Omental fat pad (tissue), 2 donors: ENCODE measurements at regions not wholly inside any gene's neighbourhood (a gene's known extent, or its start where the extent isn't known, plus 50 kb on each side); places are given as distances from the start of the nearest gene placed in this dataset. TPM values are rescaled to one million over a fixed set of nuclear protein-coding genes. Genes with fewer than 3 reads are reported as not detected.
"Not testable (repeated sequence)": the region's sequence is repeated elsewhere in the genome, so short reads cannot be mapped to it uniquely, and the experiment has no call there.

Experiments
- ATAC-seq: fragments of 150-250 bp; one replicate; pipeline ENCODE4 v1.9.1; 2016; ENCODE audit warnings: mild to moderate bottlenecking, moderate library complexity; ENCODE audit not compliant: low FRiP score
- DNase-seq: peaks from one replicate; pipeline ENCODE4 v3.0.0-alpha.2; 2019; ENCODE audit warnings: low spot score
- small RNA-seq: library from RNA; depleted of rRNA; stranded (forward); fragments of <200 nt; gene quantifications from one replicate; pipeline ENCODE3, GENCODE V24; 2016

- not testable (repeated sequence) for ATAC-seq, DNase-seq
These were observed 62.3 kb upstream of the PLGLB2 start for GRCh38 chr2:87685558-87685957.

GRCh38 chr2:87686873-87687549 is 60.9 kb upstream of the PLGLB2 start:
- not testable (repeated sequence) for ATAC-seq, DNase-seq

- not testable (repeated sequence) for ATAC-seq, DNase-seq
These were observed 60.2 kb upstream of the PLGLB2 start for GRCh38 chr2:87687550-87688270.

GRCh38 chr2:87691899-87692592 is 55.8 kb upstream of the PLGLB2 start:
- not testable (repeated sequence) for ATAC-seq, DNase-seq

- DNase-seq, ATAC-seq: not testable (repeated sequence)
These were observed 55.0 kb upstream of the PLGLB2 start for GRCh38 chr2:87692914-87693313.

- DNase-seq, ATAC-seq: not testable (repeated sequence)
These were observed 54.0 kb upstream of the PLGLB2 start for GRCh38 chr2:87693882-87694281.

- DNase-seq, ATAC-seq: not testable (repeated sequence)
These were observed 52.1 kb upstream of the PLGLB2 start for GRCh38 chr2:87695596-87696323.

Small RNA genes in the stretch of these regions (small RNA-seq; reads per million reads assigned to genes)
- gene MIR4771-1: not detected
